ENCODE measurements at regions not wholly inside any gene's neighbourhood (a gene's known extent, or its start where the extent isn't known, plus 50 kb on each side); places are given as distances from the start of the nearest gene placed in this dataset.

DNA sequence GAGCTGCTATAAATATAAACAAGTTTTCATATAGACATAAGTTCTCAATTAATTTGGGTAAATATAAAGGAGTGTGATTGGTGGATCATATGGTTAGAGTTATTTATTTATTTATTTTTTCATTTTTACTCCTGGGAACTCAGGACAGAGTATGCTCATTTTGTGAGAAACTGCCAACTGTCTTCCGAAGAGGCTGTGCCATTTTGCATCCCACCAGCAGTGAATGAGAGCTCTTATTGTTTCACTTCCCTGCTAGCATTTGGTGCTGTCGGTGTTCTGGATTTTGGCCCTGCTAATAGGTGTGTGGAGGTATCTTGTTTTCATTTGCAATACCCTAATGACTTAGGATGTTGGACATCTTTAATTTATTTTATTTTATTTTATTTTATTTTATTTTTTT, 50.4 kb upstream of the XPO1 start:
- H3K9me3 Mint-ChIP-seq: peaks cover 5% of the 10 kb centered on the region
- H3K27ac ChIP-seq (ENCODE audit: low read depth in 1 of 2, low read length in 2 of 2): no peak overlapping the region
- H3K4me1 Mint-ChIP-seq (ENCODE audit: low read depth): no peaks in the 10 kb centered on the region
- H3K27me3 Mint-ChIP-seq: no peaks in the 10 kb centered on the region
- no peaks in the 10 kb centered on the region for H3K36me3 Mint-ChIP-seq (ENCODE audit: low read depth)
- H3K9me3 ChIP-seq (ENCODE audit: control insufficient read depth in 1 of 2, insufficient read depth in 1 of 2, low read length in 2 of 2): no peaks in the 10 kb centered on the region
- no peaks in the 10 kb centered on the region for H3K27me3 ChIP-seq (ENCODE audit: control insufficient read depth in 1 of 2, insufficient read depth in 2 of 2, low read length in 2 of 2)
- ChIA-PET POLR2A (no interaction called here), CTCF (no interaction called here)
- intact Hi-C loops (cut with DNase I, micrococcal nuclease): no loop called here
- ATAC-seq (ENCODE audit: poor library complexity) (no peak), DNase-seq (no peak)
- no peak overlapping the region for H3K4me3 Mint-ChIP-seq
- H3K4me3 ChIP-seq (ENCODE audit: low read length): no peak overlapping the region
- H3K4me1 ChIP-seq (ENCODE audit: insufficient read depth, low read length): no peaks in the 10 kb centered on the region
- no peak overlapping the region for H3K27ac Mint-ChIP-seq
- TF ChIP-seq, protein P1, sequence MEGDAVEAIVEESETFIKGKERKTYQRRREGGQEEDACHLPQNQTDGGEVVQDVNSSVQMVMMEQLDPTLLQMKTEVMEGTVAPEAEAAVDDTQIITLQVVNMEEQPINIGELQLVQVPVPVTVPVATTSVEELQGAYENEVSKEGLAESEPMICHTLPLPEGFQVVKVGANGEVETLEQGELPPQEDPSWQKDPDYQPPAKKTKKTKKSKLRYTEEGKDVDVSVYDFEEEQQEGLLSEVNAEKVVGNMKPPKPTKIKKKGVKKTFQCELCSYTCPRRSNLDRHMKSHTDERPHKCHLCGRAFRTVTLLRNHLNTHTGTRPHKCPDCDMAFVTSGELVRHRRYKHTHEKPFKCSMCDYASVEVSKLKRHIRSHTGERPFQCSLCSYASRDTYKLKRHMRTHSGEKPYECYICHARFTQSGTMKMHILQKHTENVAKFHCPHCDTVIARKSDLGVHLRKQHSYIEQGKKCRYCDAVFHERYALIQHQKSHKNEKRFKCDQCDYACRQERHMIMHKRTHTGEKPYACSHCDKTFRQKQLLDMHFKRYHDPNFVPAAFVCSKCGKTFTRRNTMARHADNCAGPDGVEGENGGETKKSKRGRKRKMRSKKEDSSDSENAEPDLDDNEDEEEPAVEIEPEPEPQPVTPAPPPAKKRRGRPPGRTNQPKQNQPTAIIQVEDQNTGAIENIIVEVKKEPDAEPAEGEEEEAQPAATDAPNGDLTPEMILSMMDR (IDR thresholded peaks at IDR 0.05): no peak
- no peaks in the 10 kb centered on the region for H3K36me3 ChIP-seq (ENCODE audit: insufficient read depth, low read length)
